ENCODE measurements at regions not wholly inside any gene's neighbourhood (a gene's known extent, or its start where the extent isn't known, plus 50 kb on each side); places are given as distances from the start of the nearest gene placed in this dataset.

DNA sequence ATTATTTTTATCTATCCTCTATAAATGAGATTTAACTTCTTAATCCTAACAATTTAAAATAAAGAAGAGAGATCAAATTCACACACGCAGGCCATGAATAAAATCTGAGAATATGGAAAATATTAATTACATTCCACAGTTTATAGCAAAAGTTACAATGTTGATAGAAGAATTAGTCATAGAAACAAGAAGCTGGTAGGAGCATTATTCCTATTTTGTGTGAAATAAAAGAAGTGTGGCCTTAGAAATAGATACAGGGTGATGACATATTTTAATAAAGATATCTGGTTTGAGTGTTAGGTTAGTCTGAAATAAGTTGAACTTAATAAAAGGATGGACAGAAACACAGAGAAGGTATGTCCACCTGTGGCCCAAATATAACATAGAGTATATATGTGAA, 790.4 kb upstream of the NUDT12 start:
- Histone ChIP-seq H2BK12ac (ENCODE audit: insufficient read length, low read depth, low read length) (no peak overlapping the region), H4K91ac (ENCODE audit: insufficient read length, low read depth, low read length) (no peak overlapping the region), H2AFZ (ENCODE audit: low read length) (no peak overlapping the region), H2BK5ac (ENCODE audit: insufficient read length, low read length) (no peak overlapping the region), H3K14ac (ENCODE audit: insufficient read depth, low read length) (no peak overlapping the region), H4K20me1 (ENCODE audit: control insufficient read depth, insufficient read depth, insufficient read length) (no peaks in the 10 kb centered on the region), H3K23ac (ENCODE audit: insufficient read length, low read depth, low read length) (no peak overlapping the region), H3T11ph (ENCODE audit: low read length) (no peak overlapping the region), H3K9ac (ENCODE audit: extremely low read depth, insufficient read length, low read length) (no peak overlapping the region), H2BK20ac (ENCODE audit: low read depth, low read length, poor library complexity, severe bottlenecking) (no peak overlapping the region), H2BK120ac (ENCODE audit: low read depth, low read length, poor library complexity, severe bottlenecking) (no peak overlapping the region), H3K4me2 (ENCODE audit: insufficient read depth, insufficient read length, low read length) (no peak overlapping the region), H3K27me3 (ENCODE audit: insufficient read depth, low read length) (no peaks in the 10 kb centered on the region), H3K27ac (ENCODE audit: insufficient read length, low read depth, low read length) (no peak overlapping the region), H2BK15ac (ENCODE audit: low read depth, low read length) (no peak overlapping the region), H3K23me2 (ENCODE audit: insufficient read length, low read depth, low read length, poor library complexity, severe bottlenecking) (no peaks in the 10 kb centered on the region), H4K8ac (replicated peaks; ENCODE audit: insufficient read length, low read depth, low read length) (no peak overlapping the region), H4K5ac (ENCODE audit: insufficient read length, low read depth, low read length) (no peak overlapping the region), H3K4ac (ENCODE audit: low read depth, low read length) (no peak overlapping the region), H3K18ac (ENCODE audit: insufficient read length, low read depth, low read length) (no peak overlapping the region), H3K79me1 (ENCODE audit: insufficient read depth, low read depth, low read length, poor library complexity, severe bottlenecking) (no peaks in the 10 kb centered on the region), H3K9me3 (ENCODE audit: control insufficient read depth, low read depth, low read length) (no peaks in the 10 kb centered on the region), H3K4me1 (ENCODE audit: insufficient read depth, low read length) (peaks cover 2% of the 10 kb centered on the region), H3K79me2 (ENCODE audit: insufficient read depth, low read length) (no peaks in the 10 kb centered on the region), H2AK5ac (ENCODE audit: insufficient read length, low read length) (no peak overlapping the region), H3K56ac (ENCODE audit: insufficient read length, low read depth, low read length) (no peak overlapping the region)
- no peaks in the 10 kb centered on the region for H3K9me3 Mint-ChIP-seq
- H3K27me3 Mint-ChIP-seq (ENCODE audit: low read depth) = no peaks in the 10 kb centered on the region
- no peak for DNase-seq
- WGBS (ENCODE audit: extremely low coverage, insufficient read length, low lambda C conversion rate) = no CpG with 5 or more reads among the region's 1 CpG
- TF ChIP-seq, protein P1, sequence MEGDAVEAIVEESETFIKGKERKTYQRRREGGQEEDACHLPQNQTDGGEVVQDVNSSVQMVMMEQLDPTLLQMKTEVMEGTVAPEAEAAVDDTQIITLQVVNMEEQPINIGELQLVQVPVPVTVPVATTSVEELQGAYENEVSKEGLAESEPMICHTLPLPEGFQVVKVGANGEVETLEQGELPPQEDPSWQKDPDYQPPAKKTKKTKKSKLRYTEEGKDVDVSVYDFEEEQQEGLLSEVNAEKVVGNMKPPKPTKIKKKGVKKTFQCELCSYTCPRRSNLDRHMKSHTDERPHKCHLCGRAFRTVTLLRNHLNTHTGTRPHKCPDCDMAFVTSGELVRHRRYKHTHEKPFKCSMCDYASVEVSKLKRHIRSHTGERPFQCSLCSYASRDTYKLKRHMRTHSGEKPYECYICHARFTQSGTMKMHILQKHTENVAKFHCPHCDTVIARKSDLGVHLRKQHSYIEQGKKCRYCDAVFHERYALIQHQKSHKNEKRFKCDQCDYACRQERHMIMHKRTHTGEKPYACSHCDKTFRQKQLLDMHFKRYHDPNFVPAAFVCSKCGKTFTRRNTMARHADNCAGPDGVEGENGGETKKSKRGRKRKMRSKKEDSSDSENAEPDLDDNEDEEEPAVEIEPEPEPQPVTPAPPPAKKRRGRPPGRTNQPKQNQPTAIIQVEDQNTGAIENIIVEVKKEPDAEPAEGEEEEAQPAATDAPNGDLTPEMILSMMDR (conservative IDR thresholded peaks at IDR 0.05) = no peak
- H3K4me3 Mint-ChIP-seq = no peak overlapping the region
- H3K36me3 Mint-ChIP-seq (ENCODE audit: insufficient read depth in 1 of 3, low read depth in 3 of 3) = no peaks in the 10 kb centered on the region
- peaks cover 13 to 18% of the 10 kb centered on the region in 2 experiments for H3K4me1 Mint-ChIP-seq
- no peak overlapping the region; a peak in 1 of 7 replicates for H3K27ac Mint-ChIP-seq
